Smooth muscle cell (in vitro differentiated cells): ENCODE measurements at regions not wholly inside any gene's neighbourhood (a gene's known extent, or its start where the extent isn't known, plus 50 kb on each side); places are given as distances from the start of the nearest gene placed in this dataset.

Experiments
- DNase-seq: peaks from one replicate; lab custom pipeline; 2025; ENCODE audit not compliant: unreplicated experiment; lab: John Stamatoyannopoulos, UW
- H2AFZ ChIP-seq: fragments of 200-600 bp; sonication (generic); 2 replicates; pipeline ENCODE4 v1.6.0; 2016; ENCODE audit warnings: antibody characterized with exemption, low read depth, mild to moderate bottlenecking
- H3F3A ChIP-seq: fragments of 200-600 bp; sonication (generic); 2 replicates; pipeline ENCODE4 v1.6.0; 2017; ENCODE audit warnings: antibody characterized with exemption, low read depth
- H3K27ac ChIP-seq: fragments of 200-600 bp; sonication (generic); 2 replicates; pipeline ENCODE4 v1.5.1; 2016; ENCODE audit warnings: low read depth, mild to moderate bottlenecking
- H3K27me3 ChIP-seq: fragments of 200-600 bp; sonication (generic); 2 replicates; pipeline ENCODE4 v1.6.1; 2016; ENCODE audit warnings: low read depth, mild to moderate bottlenecking
- H3K36me3 ChIP-seq: fragments of 200-600 bp; sonication (generic); 2 replicates; pipeline ENCODE4 v1.5.1; 2016; ENCODE audit warnings: low read depth
- H3K4me1 ChIP-seq: fragments of 200-600 bp; sonication (generic); 2 replicates; pipeline ENCODE4 v1.5.1; 2016; ENCODE audit warnings: low read depth
- H3K4me2 ChIP-seq: fragments of 200-600 bp; sonication (generic); 2 replicates; pipeline ENCODE4 v1.6.0; 2016; ENCODE audit warnings: mild to moderate bottlenecking
- H3K4me3 ChIP-seq: fragments of 200-600 bp; sonication (generic); 2 replicates; pipeline ENCODE4 v1.5.1; 2016; ENCODE audit warnings: mild to moderate bottlenecking
- H3K79me2 ChIP-seq: fragments of 200-600 bp; sonication (generic); 2 replicates; pipeline ENCODE4 v1.6.0; 2016; ENCODE audit warnings: low read depth, mild to moderate bottlenecking
- H3K9ac ChIP-seq: fragments of 200-600 bp; sonication (generic); 2 replicates; pipeline ENCODE4 v1.6.0; 2016; ENCODE audit warnings: low read depth
- H3K9me3 ChIP-seq: fragments of 200-600 bp; sonication (generic); replicated peaks from 2 replicates; pipeline ENCODE4 v1.5.1; 2016; ENCODE audit warnings: low read depth
- H4K20me1 ChIP-seq: fragments of 200-600 bp; sonication (generic); 2 replicates; pipeline ENCODE4 v1.6.0; 2016; ENCODE audit warnings: low read depth
- CTCF ChIP-seq: fragments of 200-600 bp; sonication (generic); IDR thresholded peaks from 2 replicates; pipeline ENCODE4 v1.5.1; 2017; ENCODE audit warnings: borderline replicate concordance, mild to moderate bottlenecking, antibody characterized with exemption; ENCODE audit not compliant: insufficient read depth, poor library complexity, severe bottlenecking
- WGBS: methylation state at CpG from one replicate; pipeline ENCODE4 v1.1.7; 2016; ENCODE audit warnings: low lambda C conversion rate; 5-methylcytosine and 5-hydroxymethylcytosine counted together

- H4K20me1 ChIP-seq, result no peaks in the 10 kb centered on the region
- H3K9me3 ChIP-seq, result no peaks in the 10 kb centered on the region
- no peaks in the 10 kb centered on the region for H3K79me2 ChIP-seq
- H3K27ac ChIP-seq, result no peak overlapping the region
- WGBS, result 89% methylated on average over 7 of the region's 7 CpGs
- no peak for TF ChIP-seq CTCF
- DNase-seq, result no peak
- no peaks in the 10 kb centered on the region for H3K27me3 ChIP-seq
- no peak overlapping the region for H2AFZ ChIP-seq
- peaks cover 8% of the 10 kb centered on the region for H3K4me1 ChIP-seq
- H3K9ac ChIP-seq, result no peak overlapping the region
- no peak overlapping the region for H3K4me3 ChIP-seq
- H3K36me3 ChIP-seq, result no peaks in the 10 kb centered on the region
- H3F3A ChIP-seq, result no peaks in the 10 kb centered on the region
- H3K4me2 ChIP-seq, result no peak overlapping the region
Measured at GRCh38 chr6:88251301-88251700, 85.2 kb upstream of the CNR1 start.

- Histone ChIP-seq H4K20me1 (no peaks in the 10 kb centered on the region), H3K9ac (no peak overlapping the region), H3K9me3 (no peaks in the 10 kb centered on the region), H3K27ac (no peak overlapping the region), H3K4me1 (peaks cover 8% of the 10 kb centered on the region), H3K4me3 (no peak overlapping the region), H3K27me3 (no peaks in the 10 kb centered on the region), H2AFZ (no peak overlapping the region), H3K36me3 (no peaks in the 10 kb centered on the region), H3K4me2 (no peak overlapping the region), H3K79me2 (no peaks in the 10 kb centered on the region), H3F3A (no peaks in the 10 kb centered on the region)
- no peak for TF ChIP-seq CTCF
- no peak for DNase-seq
- 91% methylated on average over 4 of the region's 4 CpGs for WGBS
Measured at GRCh38 chr6:88248709-88249321, 82.7 kb upstream of the CNR1 start.

- WGBS, result 36% methylated on average over 2 of the region's 2 CpGs
- Histone ChIP-seq H4K20me1 (no peaks in the 10 kb centered on the region), H3K4me1 (peaks cover 8% of the 10 kb centered on the region), H3K4me3 (no peak overlapping the region), H3K27ac (no peak overlapping the region), H3K9me3 (no peaks in the 10 kb centered on the region), H3K79me2 (no peaks in the 10 kb centered on the region), H3K36me3 (no peaks in the 10 kb centered on the region), H3K27me3 (no peaks in the 10 kb centered on the region), H3K9ac (no peak overlapping the region), H3K4me2 (no peak overlapping the region), H2AFZ (no peak overlapping the region), H3F3A (no peaks in the 10 kb centered on the region)
- DNase-seq, result no peak
- no peak for TF ChIP-seq CTCF
Measured at GRCh38 chr6:88246654-88247053, 80.5 kb upstream of the CNR1 start.

- Histone ChIP-seq H3K36me3 (no peaks in the 10 kb centered on the region), H3K9ac (no peak overlapping the region), H3F3A (no peaks in the 10 kb centered on the region), H3K9me3 (no peaks in the 10 kb centered on the region), H3K27me3 (no peaks in the 10 kb centered on the region), H3K27ac (no peak overlapping the region), H3K79me2 (no peaks in the 10 kb centered on the region), H3K4me1 (peaks cover 8% of the 10 kb centered on the region), H2AFZ (no peak overlapping the region), H3K4me2 (no peak overlapping the region), H3K4me3 (no peak overlapping the region), H4K20me1 (no peaks in the 10 kb centered on the region)
- DNase-seq, result no peak
- WGBS, result 92% methylated on average over 3 of the region's 3 CpGs
- TF ChIP-seq CTCF, result no peak
Measured at GRCh38 chr6:88244721-88245120, 78.6 kb upstream of the CNR1 start.
